ENCODE measurements at regions not wholly inside any gene's neighbourhood (a gene's known extent, or its start where the extent isn't known, plus 50 kb on each side); places are given as distances from the start of the nearest gene placed in this dataset.

DNA sequence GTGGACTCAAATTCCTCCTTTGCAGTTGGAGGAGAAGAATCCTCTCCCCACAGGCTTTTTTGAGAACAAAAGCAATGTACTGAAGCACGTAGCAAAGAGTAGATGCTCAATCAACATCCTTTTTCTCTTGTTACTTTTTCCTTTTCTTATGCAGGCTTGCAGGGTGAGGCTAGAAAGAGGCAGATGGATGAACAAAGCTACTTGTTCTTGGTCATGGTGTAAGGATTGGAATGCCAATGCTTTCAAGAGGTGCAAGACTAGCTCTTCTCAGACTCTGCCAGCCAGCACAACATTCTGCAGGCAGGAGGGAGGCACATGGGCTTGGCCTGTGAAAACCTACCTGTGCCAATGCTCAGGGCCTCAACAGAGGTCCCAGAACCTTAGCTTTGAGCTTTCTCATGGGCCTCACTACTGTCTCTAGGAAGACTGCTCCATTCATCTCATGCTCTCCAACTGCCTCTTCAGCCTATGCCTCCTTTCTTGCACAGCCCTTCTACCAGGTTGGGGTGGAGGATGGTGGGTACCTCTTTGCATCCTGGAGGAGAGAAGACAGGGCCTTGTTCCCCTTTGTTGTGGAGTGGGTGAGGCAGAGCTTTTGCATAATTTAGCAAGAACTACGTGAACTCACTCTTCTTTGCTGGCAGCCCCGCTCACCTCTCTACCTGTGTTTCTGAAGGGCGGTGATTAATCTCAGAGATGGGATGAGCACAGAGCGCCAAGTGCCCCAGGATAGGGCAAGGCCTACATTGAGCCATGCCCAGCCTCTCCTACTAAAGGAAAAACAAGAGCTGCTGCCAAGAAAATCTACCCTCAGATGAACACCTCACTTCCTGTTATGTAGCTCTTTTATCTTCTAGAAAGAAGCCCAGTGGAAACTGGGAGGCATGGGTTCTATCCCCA, 1119.7 kb downstream of the VRK1 start:
- TF ChIP-seq, protein P1, sequence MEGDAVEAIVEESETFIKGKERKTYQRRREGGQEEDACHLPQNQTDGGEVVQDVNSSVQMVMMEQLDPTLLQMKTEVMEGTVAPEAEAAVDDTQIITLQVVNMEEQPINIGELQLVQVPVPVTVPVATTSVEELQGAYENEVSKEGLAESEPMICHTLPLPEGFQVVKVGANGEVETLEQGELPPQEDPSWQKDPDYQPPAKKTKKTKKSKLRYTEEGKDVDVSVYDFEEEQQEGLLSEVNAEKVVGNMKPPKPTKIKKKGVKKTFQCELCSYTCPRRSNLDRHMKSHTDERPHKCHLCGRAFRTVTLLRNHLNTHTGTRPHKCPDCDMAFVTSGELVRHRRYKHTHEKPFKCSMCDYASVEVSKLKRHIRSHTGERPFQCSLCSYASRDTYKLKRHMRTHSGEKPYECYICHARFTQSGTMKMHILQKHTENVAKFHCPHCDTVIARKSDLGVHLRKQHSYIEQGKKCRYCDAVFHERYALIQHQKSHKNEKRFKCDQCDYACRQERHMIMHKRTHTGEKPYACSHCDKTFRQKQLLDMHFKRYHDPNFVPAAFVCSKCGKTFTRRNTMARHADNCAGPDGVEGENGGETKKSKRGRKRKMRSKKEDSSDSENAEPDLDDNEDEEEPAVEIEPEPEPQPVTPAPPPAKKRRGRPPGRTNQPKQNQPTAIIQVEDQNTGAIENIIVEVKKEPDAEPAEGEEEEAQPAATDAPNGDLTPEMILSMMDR (IDR thresholded peaks at IDR 0.05; ENCODE audit: insufficient read depth, low read length, missing control alignments): no peak
- no peak for DNase-seq (ENCODE audit: low read depth, low spot score)
- no peak overlapping the region for H3K4me3 ChIP-seq (ENCODE audit: low read depth, low read length)
- ChIA-PET POLR2A (no interaction called here), CTCF (no interaction called here)

DNA sequence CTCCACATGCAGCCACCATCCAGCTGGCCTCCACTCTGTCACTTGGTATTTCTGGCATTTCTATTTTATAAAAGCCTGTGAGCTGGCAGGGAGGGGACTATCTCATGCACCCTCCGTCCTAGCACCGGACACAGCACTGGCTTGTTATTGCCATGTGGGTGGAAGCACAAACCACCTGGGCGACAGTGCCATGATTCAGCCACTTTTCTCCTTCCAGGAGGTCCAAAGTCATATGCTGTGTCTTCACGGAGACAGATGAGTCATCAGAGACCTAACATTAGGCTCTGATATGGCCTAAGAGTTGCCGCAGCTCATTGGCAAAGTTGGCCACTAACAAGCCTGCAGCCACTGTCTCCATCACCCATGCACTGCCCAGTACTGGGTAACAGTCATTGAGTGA, 1123.0 kb downstream of the VRK1 start:
- no peak overlapping the region for H3K4me3 ChIP-seq (ENCODE audit: low read depth, low read length)
- CTCF ChIA-PET: no interaction called here
- TF ChIP-seq, protein P1 (IDR thresholded peaks at IDR 0.05; ENCODE audit: insufficient read depth, low read length, missing control alignments): no peak
- DNase-seq (ENCODE audit: low read depth, low spot score): no peak
- POLR2A ChIA-PET: no interaction called here

DNA sequence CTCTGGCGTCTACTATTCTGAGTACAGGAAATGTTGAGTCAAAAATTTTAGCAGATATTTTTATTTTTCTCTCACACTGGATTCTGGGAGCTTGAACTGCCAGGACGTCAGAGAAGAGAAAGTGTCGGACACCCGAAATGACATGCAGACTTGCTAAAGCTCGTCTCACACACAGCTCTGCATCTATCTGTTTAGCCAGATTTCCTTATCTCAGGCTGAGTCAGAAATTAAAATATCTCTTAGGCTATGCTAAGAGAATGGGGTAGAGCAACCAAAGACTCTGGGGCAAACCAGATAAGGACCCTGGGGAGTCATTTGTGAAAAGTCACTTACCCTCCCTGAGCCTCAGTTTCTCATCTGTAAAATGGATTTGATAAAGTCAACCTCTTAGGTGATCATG, 1124.1 kb downstream of the VRK1 start:
- CTCF ChIA-PET: no interaction called here
- POLR2A ChIA-PET: no interaction called here
- DNase-seq (ENCODE audit: low read depth, low spot score): no peak
- H3K4me3 ChIP-seq (ENCODE audit: low read depth, low read length): no peak overlapping the region
- TF ChIP-seq, protein P1 (IDR thresholded peaks at IDR 0.05; ENCODE audit: insufficient read depth, low read length, missing control alignments): no peak

DNA sequence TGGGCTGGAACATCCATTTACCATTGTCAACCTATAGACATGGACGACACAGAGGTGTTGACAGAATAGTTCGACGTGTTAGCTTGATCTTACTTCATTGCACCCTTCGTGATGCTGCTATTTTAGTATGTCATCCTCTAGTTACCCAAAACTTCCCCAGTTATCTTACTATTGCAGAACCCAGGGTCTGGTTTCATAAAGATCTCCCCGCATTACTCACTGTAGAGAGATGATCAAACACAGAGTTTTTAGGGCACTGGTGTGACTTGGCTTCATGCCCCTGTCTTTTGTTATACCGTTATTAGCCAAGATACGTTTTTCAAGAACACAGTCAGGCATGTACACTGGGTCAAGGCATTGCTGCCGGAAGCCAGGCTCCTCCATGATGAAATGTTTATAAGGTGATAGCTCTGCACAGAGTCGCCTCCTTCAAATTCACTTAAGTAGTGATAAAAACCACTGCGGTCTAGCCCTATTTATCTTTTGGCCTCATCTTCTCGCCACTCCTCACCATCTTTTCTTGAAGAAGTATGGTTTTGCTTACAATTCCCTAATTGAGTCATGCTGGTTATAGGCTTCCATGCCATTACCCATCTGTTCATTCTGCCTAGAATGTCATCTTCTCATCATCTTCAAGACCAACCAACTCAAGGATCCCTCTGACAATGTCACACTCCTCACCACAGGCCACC, 1127.9 kb downstream of the VRK1 start:
- TF ChIP-seq, protein P1 (IDR thresholded peaks at IDR 0.05; ENCODE audit: insufficient read depth, low read length, missing control alignments): no peak
- no peak overlapping the region for H3K4me3 ChIP-seq (ENCODE audit: low read depth, low read length)
- no peak for DNase-seq (ENCODE audit: low read depth, low spot score)
- ChIA-PET POLR2A (no interaction called here), CTCF (no interaction called here)

DNA sequence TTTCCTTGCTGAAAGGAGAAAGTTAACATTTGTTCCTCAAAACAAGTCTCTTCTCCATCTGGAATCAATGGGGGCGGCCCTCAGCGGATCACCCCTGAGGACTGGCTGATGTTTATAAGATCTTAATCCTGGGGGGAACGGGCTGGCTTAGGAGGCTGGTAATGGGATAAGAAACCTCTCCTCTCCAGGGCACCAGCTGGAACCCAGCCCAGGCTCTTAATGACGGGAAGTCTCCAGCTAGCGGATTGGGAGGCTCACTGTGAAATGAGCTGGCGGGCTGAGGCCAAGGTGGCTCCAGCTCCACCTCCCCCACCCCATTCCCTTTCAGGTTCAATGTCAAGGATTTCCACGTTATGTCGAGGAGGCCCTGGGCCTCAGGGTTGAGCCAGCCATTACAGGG, 1133.0 kb downstream of the VRK1 start:
- TF ChIP-seq, protein P1 (IDR thresholded peaks at IDR 0.05; ENCODE audit: insufficient read depth, low read length, missing control alignments): no peak
- ChIA-PET CTCF (no interaction called here), POLR2A (no interaction called here)
- no peak for DNase-seq (ENCODE audit: low read depth, low spot score)
- H3K4me3 ChIP-seq (ENCODE audit: low read depth, low read length): no peak overlapping the region

DNA sequence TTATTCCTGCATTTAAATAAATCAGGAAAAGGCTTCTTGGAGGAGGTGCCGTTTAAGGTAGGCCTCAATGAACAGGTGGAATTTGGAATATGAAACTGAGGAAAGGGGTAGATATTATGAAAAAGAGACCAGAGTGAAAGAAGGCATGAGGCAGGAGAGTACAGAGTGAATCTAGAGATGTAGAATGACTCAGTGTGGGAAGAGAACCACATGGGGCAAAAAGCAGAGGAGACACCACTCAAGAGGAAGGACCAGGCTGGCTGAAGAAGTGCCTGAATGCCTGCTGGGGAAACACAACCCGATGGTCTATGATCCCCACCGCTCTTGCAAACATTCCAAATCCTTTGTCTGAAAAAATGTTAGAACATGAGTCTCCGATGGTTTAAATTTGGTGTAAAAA, 1134.1 kb downstream of the VRK1 start:
- TF ChIP-seq, protein P1 (IDR thresholded peaks at IDR 0.05; ENCODE audit: insufficient read depth, low read length, missing control alignments): no peak
- no peak overlapping the region for H3K4me3 ChIP-seq (ENCODE audit: low read depth, low read length)
- no peak for DNase-seq (ENCODE audit: low read depth, low spot score)
- ChIA-PET POLR2A (no interaction called here), CTCF (no interaction called here)

All from AG04449 (cell line).